CD4-positive, alpha-beta memory T cell (primary cell): ENCODE measurements at regions not wholly inside any gene's neighbourhood (a gene's known extent, or its start where the extent isn't known, plus 50 kb on each side); places are given as distances from the start of the nearest gene placed in this dataset.

ENCODE experiments used
- CTCF ChIA-PET: fragments of 350-600 bp; sonication (Branson Sonifier 250); formaldehyde crosslinking; loops from one replicate; lab custom pipeline; 2021; ENCODE audit warnings: inconsistent platforms; ENCODE audit not compliant: partially characterized antibody; lab: Charles Lee
- POLR2A ChIA-PET: fragments of 350-600 bp; sonication (Branson Sonifier 250); formaldehyde crosslinking; loops from one replicate; lab custom pipeline; 2021; ENCODE audit not compliant: partially characterized antibody; lab: Charles Lee
- DNase-seq, 5 donors: peaks; one replicate each; pipeline versions ENCODE4 v3.0.0 to v3.0.0-alpha.2; 2020 to 2022; ENCODE audit warnings: mixed read lengths in 1 of 5
- H3K27ac ChIP-seq: one replicate; pipeline ENCODE4 v1.7.0; 2013; ENCODE audit warnings: low read depth, low read length
- H3K27me3 ChIP-seq: 2 replicates; pipeline ENCODE4 v1.7.0; 2013; ENCODE audit warnings: mild to moderate bottlenecking, low read length, moderate library complexity; ENCODE audit not compliant: insufficient read depth
- H3K36me3 ChIP-seq: 2 replicates; pipeline ENCODE4 v1.7.0; 2013; ENCODE audit warnings: mild to moderate bottlenecking, low read length, moderate library complexity; ENCODE audit not compliant: insufficient read depth
- H3K4me1 ChIP-seq: 2 replicates; pipeline ENCODE4 v1.7.0; 2013; ENCODE audit warnings: mild to moderate bottlenecking, low read length, moderate library complexity; ENCODE audit not compliant: insufficient read depth
- H3K4me3 ChIP-seq, 2 donors: one replicate each; pipeline ENCODE4 v1.7.0; 2013; ENCODE audit warnings: low read length in 2 of 2, mild to moderate bottlenecking in 1 of 2
- H3K9me3 ChIP-seq, 2 donors: one replicate each; pipeline ENCODE4 v1.7.0; 2013; ENCODE audit warnings: low read length in 2 of 2, control low read depth in 1 of 2; ENCODE audit not compliant: control insufficient read depth in 1 of 2
- H3K27ac Mint-ChIP-seq, 7 donors: one replicate each; pipeline ENCODE4 v1.8.0; 2020 to 2021; ENCODE audit warnings: mixed read lengths in 7 of 7, mild to moderate bottlenecking in 6 of 7, inconsistent platforms in 3 of 7, moderate library complexity in 3 of 7
- H3K27me3 Mint-ChIP-seq, 2 donors: one replicate each; pipeline ENCODE4 v1.8.0; 2020 to 2021; ENCODE audit warnings: mixed read lengths in 2 of 2
- H3K36me3 Mint-ChIP-seq, 2 donors: one replicate each; pipeline ENCODE4 v1.8.0; 2020 to 2021; ENCODE audit warnings: mixed read lengths in 2 of 2, inconsistent platforms in 1 of 2, mild to moderate bottlenecking in 1 of 2
- H3K4me1 Mint-ChIP-seq, 4 donors: one replicate each; pipeline ENCODE4 v1.8.0; 2020 to 2021; ENCODE audit warnings: mixed read lengths in 4 of 4, mild to moderate bottlenecking in 1 of 4
- H3K4me3 Mint-ChIP-seq, 8 donors: one replicate each; pipeline ENCODE4 v1.8.0; 2020 to 2021; ENCODE audit warnings: mixed read lengths in 8 of 8, mild to moderate bottlenecking in 7 of 8, moderate library complexity in 6 of 8, inconsistent platforms in 3 of 8
- H3K9me3 Mint-ChIP-seq, 8 donors: one replicate each; pipeline ENCODE4 v1.8.0; 2020 to 2021; ENCODE audit warnings: mixed read lengths in 8 of 8, mild to moderate bottlenecking in 5 of 8, inconsistent platforms in 3 of 8, moderate library complexity in 1 of 8
- intact Hi-C: fragments of 100-400 bp; cut with micrococcal nuclease; formaldehyde crosslinking; loops from one replicate; pipeline ENCODE4 v1.15.1; 2023

DNA sequence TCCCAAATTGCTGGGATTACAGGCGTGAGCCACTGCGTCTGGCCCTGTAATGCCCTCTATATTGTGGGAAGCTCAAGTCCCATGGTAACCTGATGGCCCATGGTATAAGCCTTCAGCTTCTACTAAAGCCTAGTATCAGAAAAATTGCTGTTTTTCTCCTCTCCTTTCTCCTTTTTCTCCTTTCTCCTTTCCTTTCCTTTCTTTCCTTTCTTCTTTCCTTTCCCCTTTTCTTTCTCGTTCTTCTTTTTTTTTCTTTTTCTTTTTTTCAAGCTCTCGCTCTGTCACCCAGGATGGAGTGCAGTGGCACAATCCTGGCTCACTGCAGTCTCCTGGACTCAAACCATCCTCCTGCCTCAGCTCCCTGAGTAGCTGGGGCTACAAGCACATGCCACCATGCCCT, 740.7 kb downstream of the FAM133A start:
- no peaks in the 10 kb centered on the region for H3K4me1 Mint-ChIP-seq
- Histone ChIP-seq H3K4me3 (no peak overlapping the region), H3K4me1 (no peaks in the 10 kb centered on the region), H3K9me3 (no peaks in the 10 kb centered on the region), H3K27me3 (no peaks in the 10 kb centered on the region), H3K36me3 (no peaks in the 10 kb centered on the region), H3K27ac (no peak overlapping the region)
- intact Hi-C loops: no loop called here
- no peaks in the 10 kb centered on the region for H3K36me3 Mint-ChIP-seq
- no peak overlapping the region for H3K27ac Mint-ChIP-seq
- no peak for DNase-seq
- ChIA-PET CTCF (no interaction called here), POLR2A (no interaction called here)
- H3K27me3 Mint-ChIP-seq: no peaks in the 10 kb centered on the region
- peaks cover 0 to 2% (median 0%) of the 10 kb centered on the region in 8 donors for H3K9me3 Mint-ChIP-seq
- no peak overlapping the region for H3K4me3 Mint-ChIP-seq

DNA sequence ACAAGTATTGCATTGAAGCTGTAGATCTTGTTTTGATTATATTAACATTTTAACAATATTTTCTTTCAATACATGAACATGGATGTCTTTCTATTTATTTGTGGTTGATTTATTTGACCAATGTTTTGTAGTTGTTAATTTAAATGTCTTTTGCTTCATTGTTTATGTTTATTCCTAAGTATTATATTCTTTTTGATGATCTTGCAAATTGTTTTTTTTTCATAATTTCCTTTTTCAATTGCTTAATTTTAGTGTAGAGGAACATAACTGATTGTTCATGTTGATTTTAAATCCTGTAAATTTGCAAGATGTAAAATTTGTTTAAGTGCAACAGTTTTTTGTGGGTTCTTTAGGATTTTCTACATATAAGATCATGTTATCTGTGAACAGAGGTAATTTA, 744.1 kb downstream of the FAM133A start:
- H3K9me3 ChIP-seq: no peaks in the 10 kb centered on the region
- H3K27ac Mint-ChIP-seq: no peak overlapping the region
- H3K27ac ChIP-seq: no peak overlapping the region
- H3K4me1 Mint-ChIP-seq: no peaks in the 10 kb centered on the region
- no peaks in the 10 kb centered on the region for H3K27me3 ChIP-seq
- H3K4me3 ChIP-seq: no peak overlapping the region
- intact Hi-C loops: no loop called here
- H3K4me3 Mint-ChIP-seq: no peak overlapping the region
- CTCF ChIA-PET: no interaction called here
- no peaks in the 10 kb centered on the region for H3K4me1 ChIP-seq
- POLR2A ChIA-PET: no interaction called here
- H3K27me3 Mint-ChIP-seq: no peaks in the 10 kb centered on the region
- no peaks in the 10 kb centered on the region for H3K36me3 Mint-ChIP-seq
- no peaks in the 10 kb centered on the region for H3K36me3 ChIP-seq
- no peaks in the 10 kb centered on the region for H3K9me3 Mint-ChIP-seq
- DNase-seq: no peak

DNA sequence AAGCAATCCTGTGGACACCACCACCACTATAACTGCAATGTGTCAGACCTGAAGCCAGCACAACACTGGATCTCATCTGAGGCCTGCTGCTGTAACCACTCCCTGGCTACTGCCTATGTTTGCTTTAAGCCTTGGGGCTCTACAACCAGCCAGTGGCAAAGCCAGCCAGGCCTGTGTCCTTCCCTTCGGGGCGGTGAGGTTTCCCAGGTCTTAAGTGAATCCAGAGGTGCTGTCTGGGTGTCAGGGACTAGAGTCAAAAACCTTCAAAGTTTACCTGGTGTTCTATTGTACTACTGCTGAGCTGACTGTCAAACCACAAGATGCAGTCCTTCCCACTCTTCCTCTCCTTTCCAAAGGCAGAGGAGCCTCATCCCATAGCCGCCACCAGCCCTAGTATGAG, 750.5 kb downstream of the FAM133A start:
- Mint-ChIP-seq H3K36me3 (no peaks in the 10 kb centered on the region), H3K9me3 (no peaks in the 10 kb centered on the region), H3K27me3 (no peaks in the 10 kb centered on the region), H3K4me3 (no peak overlapping the region), H3K4me1 (no peaks in the 10 kb centered on the region), H3K27ac (no peak overlapping the region)
- no peak for DNase-seq
- H3K27ac ChIP-seq: no peak overlapping the region
- no peaks in the 10 kb centered on the region for H3K27me3 ChIP-seq
- POLR2A ChIA-PET: no interaction called here
- H3K4me1 ChIP-seq: no peaks in the 10 kb centered on the region
- no peaks in the 10 kb centered on the region for H3K9me3 ChIP-seq
- no peak overlapping the region for H3K4me3 ChIP-seq
- no peaks in the 10 kb centered on the region for H3K36me3 ChIP-seq
- CTCF ChIA-PET: no interaction called here
- intact Hi-C loops: no loop called here

DNA sequence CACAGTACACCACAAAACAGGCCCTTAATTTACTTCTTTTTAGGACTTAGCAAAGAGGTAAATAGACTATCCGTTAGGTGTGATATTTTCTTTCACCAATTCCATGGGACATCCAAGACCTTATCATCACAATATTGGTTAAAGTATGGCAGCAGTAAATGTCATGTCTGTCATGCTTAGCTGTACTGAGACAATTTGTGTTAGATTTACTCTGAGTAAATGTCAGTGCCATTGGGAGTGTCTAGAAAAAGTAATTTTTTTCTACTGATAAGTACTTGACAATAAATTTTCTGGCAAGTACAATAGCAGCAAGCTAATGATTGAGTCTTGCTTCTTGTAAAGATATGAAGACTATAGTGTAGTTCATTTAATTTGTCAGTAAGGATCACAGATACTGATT, 756.1 kb downstream of the FAM133A start:
- no peaks in the 10 kb centered on the region for H3K9me3 ChIP-seq
- H3K27ac ChIP-seq: no peak overlapping the region
- intact Hi-C loops: no loop called here
- DNase-seq: no peak
- H3K36me3 ChIP-seq: no peaks in the 10 kb centered on the region
- Mint-ChIP-seq H3K36me3 (no peaks in the 10 kb centered on the region), H3K4me3 (no peak overlapping the region), H3K4me1 (no peaks in the 10 kb centered on the region), H3K9me3 (peaks cover 0 to 3% (median 0%) of the 10 kb centered on the region in 8 donors), H3K27me3 (no peaks in the 10 kb centered on the region), H3K27ac (no peak overlapping the region)
- H3K4me1 ChIP-seq: no peaks in the 10 kb centered on the region
- CTCF ChIA-PET: no interaction called here
- H3K4me3 ChIP-seq: no peak overlapping the region
- H3K27me3 ChIP-seq: no peaks in the 10 kb centered on the region
- POLR2A ChIA-PET: no interaction called here

DNA sequence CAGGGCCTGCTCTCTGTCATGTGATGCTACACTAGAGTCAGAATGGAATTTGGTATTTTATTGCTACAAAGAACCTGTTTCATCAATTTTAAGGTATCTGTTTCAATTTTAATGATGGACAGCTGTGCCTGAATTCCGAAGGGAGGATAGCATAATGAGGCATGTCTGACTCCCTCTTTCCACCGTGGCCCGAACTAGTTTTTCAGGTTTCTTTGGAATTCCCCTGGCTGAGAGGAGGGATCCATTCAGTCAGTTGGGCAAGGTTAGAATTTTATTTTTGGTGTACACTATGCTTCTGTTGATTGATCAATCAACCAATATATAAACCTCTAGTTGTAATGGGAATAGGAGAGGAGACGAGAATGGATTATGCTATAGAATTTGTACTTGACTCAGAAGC, 761.8 kb downstream of the FAM133A start:
- Histone ChIP-seq H3K9me3 (no peaks in the 10 kb centered on the region), H3K27me3 (no peaks in the 10 kb centered on the region), H3K36me3 (no peaks in the 10 kb centered on the region), H3K27ac (no peak overlapping the region), H3K4me1 (no peaks in the 10 kb centered on the region), H3K4me3 (no peak overlapping the region)
- intact Hi-C loops: no loop called here
- no peaks in the 10 kb centered on the region for H3K27me3 Mint-ChIP-seq
- no peak overlapping the region for H3K27ac Mint-ChIP-seq
- H3K9me3 Mint-ChIP-seq: peaks cover 0 to 5% (median 3%) of the 10 kb centered on the region in 8 donors
- H3K4me3 Mint-ChIP-seq: no peak overlapping the region
- H3K36me3 Mint-ChIP-seq: no peaks in the 10 kb centered on the region
- POLR2A ChIA-PET: no interaction called here
- no peaks in the 10 kb centered on the region for H3K4me1 Mint-ChIP-seq
- DNase-seq: no peak
- CTCF ChIA-PET: no interaction called here

DNA sequence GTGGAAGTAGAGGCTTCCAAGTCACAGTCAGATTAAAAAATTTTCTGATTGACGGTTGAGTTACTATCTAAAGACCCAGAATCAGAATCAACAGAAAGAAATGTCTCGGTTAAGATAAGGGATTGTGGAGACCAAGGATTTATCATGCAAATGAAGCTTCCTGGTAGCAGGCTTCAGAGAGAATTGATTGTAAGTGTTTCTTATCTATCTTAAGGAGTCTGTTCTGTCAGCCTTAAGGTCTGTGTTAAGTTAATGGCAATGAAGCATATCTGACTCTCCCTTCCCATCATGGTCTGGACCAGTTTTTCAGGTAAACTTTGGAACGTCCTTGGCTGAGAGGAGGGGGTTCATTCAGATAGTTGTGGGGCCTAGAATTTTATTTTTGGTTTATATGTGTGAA, 780.2 kb downstream of the FAM133A start:
- H3K27ac Mint-ChIP-seq: no peak overlapping the region
- H3K36me3 ChIP-seq: no peaks in the 10 kb centered on the region
- no peak for DNase-seq
- H3K4me3 ChIP-seq: no peak overlapping the region
- H3K27ac ChIP-seq: no peak overlapping the region
- H3K4me1 Mint-ChIP-seq: no peaks in the 10 kb centered on the region
- H3K27me3 Mint-ChIP-seq: no peaks in the 10 kb centered on the region
- no peaks in the 10 kb centered on the region for H3K9me3 Mint-ChIP-seq
- no peaks in the 10 kb centered on the region for H3K4me1 ChIP-seq
- CTCF ChIA-PET: no interaction called here
- H3K9me3 ChIP-seq: no peaks in the 10 kb centered on the region
- H3K4me3 Mint-ChIP-seq: no peak overlapping the region
- no peaks in the 10 kb centered on the region for H3K27me3 ChIP-seq
- intact Hi-C loops: no loop called here
- POLR2A ChIA-PET: no interaction called here
- H3K36me3 Mint-ChIP-seq: no peaks in the 10 kb centered on the region

DNA sequence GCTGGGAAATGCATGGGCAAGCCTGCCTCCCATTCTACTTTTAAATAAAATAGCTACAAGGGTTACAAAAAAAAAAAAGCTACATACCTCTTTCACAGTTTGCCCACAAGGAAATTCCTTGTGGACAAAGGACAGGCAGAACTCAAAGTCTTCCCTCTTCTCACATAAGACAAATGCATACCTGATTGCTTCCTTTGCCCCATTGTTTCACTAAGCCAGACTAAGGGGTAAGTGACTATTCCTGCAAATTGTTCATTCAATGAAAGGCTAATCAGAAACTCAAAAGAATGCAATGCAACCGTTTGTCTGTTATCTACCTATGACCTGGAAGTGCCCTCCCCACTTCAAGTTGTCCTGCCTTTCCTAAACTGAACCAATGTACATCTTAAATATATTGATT, 780.6 kb downstream of the FAM133A start:
- no peak overlapping the region for H3K27ac Mint-ChIP-seq
- no peak overlapping the region for H3K4me3 ChIP-seq
- no peak overlapping the region for H3K27ac ChIP-seq
- H3K4me1 ChIP-seq: no peaks in the 10 kb centered on the region
- intact Hi-C loops: no loop called here
- no peak for DNase-seq
- no peaks in the 10 kb centered on the region for H3K4me1 Mint-ChIP-seq
- ChIA-PET CTCF (no interaction called here), POLR2A (no interaction called here)
- no peaks in the 10 kb centered on the region for H3K27me3 Mint-ChIP-seq
- no peak overlapping the region for H3K4me3 Mint-ChIP-seq
- no peaks in the 10 kb centered on the region for H3K36me3 ChIP-seq
- H3K9me3 Mint-ChIP-seq: no peaks in the 10 kb centered on the region
- no peaks in the 10 kb centered on the region for H3K9me3 ChIP-seq
- H3K36me3 Mint-ChIP-seq: no peaks in the 10 kb centered on the region
- H3K27me3 ChIP-seq: no peaks in the 10 kb centered on the region

DNA sequence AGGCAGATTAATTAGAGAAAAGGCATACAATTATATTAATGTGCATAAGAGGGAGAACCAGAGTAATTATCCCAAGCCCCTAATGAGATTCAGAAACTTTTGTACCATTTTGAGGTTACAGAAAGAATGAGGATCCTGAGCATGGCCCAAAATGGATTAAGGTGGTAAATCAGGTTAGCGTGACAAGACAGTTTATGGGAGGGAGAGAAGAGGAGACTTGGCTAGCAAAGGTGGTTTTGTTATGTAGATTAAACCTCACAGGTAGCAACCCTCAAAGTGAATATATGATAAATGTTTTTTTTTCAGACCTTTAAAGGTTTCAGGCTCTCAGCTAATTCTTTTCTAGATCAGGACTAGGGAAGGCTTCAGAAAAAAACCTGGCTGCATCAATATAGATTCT, 781.8 kb downstream of the FAM133A start:
- Mint-ChIP-seq H3K36me3 (no peaks in the 10 kb centered on the region), H3K27me3 (no peaks in the 10 kb centered on the region), H3K4me1 (no peaks in the 10 kb centered on the region), H3K27ac (no peak overlapping the region), H3K9me3 (no peaks in the 10 kb centered on the region), H3K4me3 (no peak overlapping the region)
- Histone ChIP-seq H3K9me3 (no peaks in the 10 kb centered on the region), H3K4me3 (no peak overlapping the region), H3K36me3 (no peaks in the 10 kb centered on the region), H3K27me3 (no peaks in the 10 kb centered on the region), H3K4me1 (no peaks in the 10 kb centered on the region), H3K27ac (no peak overlapping the region)
- DNase-seq: no peak
- POLR2A ChIA-PET: no interaction called here
- CTCF ChIA-PET: no interaction called here
- intact Hi-C loops: no loop called here
